GM21367 (cell line): ENCODE measurements at regions not wholly inside any gene's neighbourhood (a gene's known extent, or its start where the extent isn't known, plus 50 kb on each side); places are given as distances from the start of the nearest gene placed in this dataset.
"Not testable (repeated sequence)": the region's sequence is repeated elsewhere in the genome, so short reads cannot be mapped to it uniquely, and the experiment has no call there.

Experiments
- ATAC-seq: cut with Tn5 transposase; IDR thresholded peaks from one replicate; pipeline ENCODE4 v1.9.1; 2021; ENCODE audit not compliant: unreplicated experiment

- ATAC-seq = no peak
These were observed 577.8 kb downstream of the ARL4A start for GRCh38 chr7:13265271-13265670.

GRCh38 chr7:13274205-13274604 lies 586.8 kb downstream of the ARL4A start:
- ATAC-seq = not testable (repeated sequence)

GRCh38 chr7:13276977-13277376 lies 589.5 kb downstream of the ARL4A start:
- ATAC-seq = no peak

- no peak for ATAC-seq
These were observed 590.6 kb downstream of the ARL4A start for GRCh38 chr7:13278020-13278419.

GRCh38 chr7:13279854-13280435 lies 592.5 kb downstream of the ARL4A start:
- no peak for ATAC-seq

GRCh38 chr7:13282377-13282980 lies 595.0 kb downstream of the ARL4A start:
- no peak for ATAC-seq

- ATAC-seq = no peak
These were observed 599.5 kb downstream of the ARL4A start for GRCh38 chr7:13286916-13287315.

GRCh38 chr7:13288516-13288915 lies 601.1 kb downstream of the ARL4A start:
- ATAC-seq = no peak

- no peak for ATAC-seq
These were observed 603.5 kb downstream of the ARL4A start for GRCh38 chr7:13290975-13291374.

GRCh38 chr7:13293264-13294002 lies 606.0 kb downstream of the ARL4A start:
- no peak for ATAC-seq

GRCh38 chr7:13307040-13307439 lies 619.6 kb downstream of the ARL4A start:
- no peak for ATAC-seq

- no peak for ATAC-seq
These were observed 621.0 kb downstream of the ARL4A start for GRCh38 chr7:13308423-13308822.

GRCh38 chr7:13309535-13309934 lies 622.1 kb downstream of the ARL4A start:
- ATAC-seq = no peak

GRCh38 chr7:13312307-13312706 lies 624.9 kb downstream of the ARL4A start:
- no peak for ATAC-seq

GRCh38 chr7:13320333-13320732 lies 632.9 kb downstream of the ARL4A start:
- no peak for ATAC-seq

- ATAC-seq = no peak
These were observed 633.9 kb downstream of the ARL4A start for GRCh38 chr7:13321316-13321715.

- ATAC-seq = no peak
These were observed 634.7 kb downstream of the ARL4A start for GRCh38 chr7:13322126-13322525.

- no peak for ATAC-seq
These were observed 640.2 kb downstream of the ARL4A start for GRCh38 chr7:13327669-13328068.

GRCh38 chr7:13333371-13333770 lies 645.9 kb downstream of the ARL4A start:
- ATAC-seq = no peak

GRCh38 chr7:13336227-13336626 lies 648.8 kb downstream of the ARL4A start:
- no peak for ATAC-seq

GRCh38 chr7:13352677-13353076 lies 636.8 kb downstream of the ETV1 start:
- ATAC-seq = no peak

- no peak for ATAC-seq
These were observed 629.8 kb downstream of the ETV1 start for GRCh38 chr7:13359656-13360055.
